Germinal center (tissue), 1 donor: ENCODE measurements at regions not wholly inside any gene's neighbourhood (a gene's known extent, or its start where the extent isn't known, plus 50 kb on each side); places are given as distances from the start of the nearest gene placed in this dataset.

Experiments used
- DNase-seq: peaks from one replicate; pipeline ENCODE4 v3.0.0; 2012; ENCODE audit warnings: mixed read lengths, low spot score

GRCh38 chr3:104750581-104750980 is 616.1 kb upstream of the ALCAM start:
- no peak for DNase-seq

GRCh38 chr3:104755791-104756190 is 610.9 kb upstream of the ALCAM start:
- DNase-seq, result no peak

GRCh38 chr3:104763007-104763406 is 603.7 kb upstream of the ALCAM start:
- no peak for DNase-seq

DNA sequence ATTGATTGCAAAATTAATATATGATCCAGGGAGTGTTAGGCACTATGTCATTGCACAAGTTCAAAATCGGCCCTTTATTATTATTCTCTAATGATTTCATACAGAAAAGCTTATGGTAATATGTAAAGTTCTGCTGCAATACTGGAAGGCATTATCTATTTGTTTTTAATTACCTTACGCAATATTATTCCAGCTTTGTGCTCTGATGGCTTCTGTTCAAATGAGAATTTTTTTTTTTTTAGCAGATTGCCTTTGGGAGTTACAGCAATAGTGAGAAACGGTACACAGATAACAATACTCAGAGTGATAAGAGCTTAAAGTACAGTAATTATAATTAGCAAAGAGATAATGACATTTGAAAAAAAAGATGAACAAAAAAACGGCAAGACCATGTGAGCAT is 602.2 kb upstream of the ALCAM start:
- no peak for DNase-seq

DNA sequence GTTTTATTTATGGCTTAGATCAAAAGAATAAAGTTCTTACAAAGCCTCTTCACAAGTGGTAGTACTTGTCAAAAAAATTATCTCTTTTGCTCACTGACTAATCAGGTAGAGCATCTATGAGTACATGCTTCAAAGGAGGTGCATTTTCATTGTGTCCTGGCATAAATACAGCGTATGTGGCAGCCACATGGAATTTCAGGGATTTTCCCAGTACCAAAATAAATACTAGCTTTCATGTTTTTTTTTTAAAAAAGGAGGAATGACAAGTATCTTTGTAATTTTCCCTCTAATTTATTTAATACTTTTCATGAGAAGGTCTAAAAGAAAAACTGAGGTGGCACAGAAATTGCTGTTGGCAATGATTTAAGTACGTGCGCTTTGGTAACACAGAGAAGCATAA is 597.8 kb upstream of the ALCAM start:
- DNase-seq, result no peak

- DNase-seq, result no peak
Observed at GRCh38 chr3:104779324-104779723, 587.4 kb upstream of the ALCAM start.

- DNase-seq, result no peak
Observed at GRCh38 chr3:104781112-104781511, 585.6 kb upstream of the ALCAM start.

DNA sequence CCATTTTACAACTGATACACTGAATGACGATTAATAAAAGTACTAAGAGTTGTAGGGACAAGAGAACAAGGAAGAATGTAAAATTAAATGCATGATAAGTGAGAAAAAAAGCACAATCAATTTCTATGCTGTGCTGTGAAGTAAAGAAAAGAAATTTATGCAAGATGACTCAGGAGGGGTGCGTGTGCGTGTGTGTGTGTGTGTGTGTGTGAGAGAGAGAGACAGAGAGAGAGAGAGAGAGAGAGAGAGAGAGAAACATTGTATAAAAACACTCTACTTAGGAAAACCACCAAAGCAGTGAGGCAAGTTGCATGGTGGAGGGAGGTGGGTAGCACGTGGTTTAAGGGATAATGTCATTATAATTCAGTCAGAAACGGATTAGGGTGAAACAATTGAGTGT is 580.8 kb upstream of the ALCAM start:
- no peak for DNase-seq

GRCh38 chr3:104787306-104787705 is 579.4 kb upstream of the ALCAM start:
- DNase-seq, result no peak

GRCh38 chr3:104788807-104789206 is 577.9 kb upstream of the ALCAM start:
- DNase-seq, result no peak

- no peak for DNase-seq
Observed at GRCh38 chr3:104791331-104791730, 575.4 kb upstream of the ALCAM start.

- DNase-seq, result no peak
Observed at GRCh38 chr3:104796556-104796955, 570.2 kb upstream of the ALCAM start.

- DNase-seq, result no peak
Observed at GRCh38 chr3:104805042-104805441, 561.7 kb upstream of the ALCAM start.

GRCh38 chr3:104805508-104805907 is 561.2 kb upstream of the ALCAM start:
- no peak for DNase-seq

DNA sequence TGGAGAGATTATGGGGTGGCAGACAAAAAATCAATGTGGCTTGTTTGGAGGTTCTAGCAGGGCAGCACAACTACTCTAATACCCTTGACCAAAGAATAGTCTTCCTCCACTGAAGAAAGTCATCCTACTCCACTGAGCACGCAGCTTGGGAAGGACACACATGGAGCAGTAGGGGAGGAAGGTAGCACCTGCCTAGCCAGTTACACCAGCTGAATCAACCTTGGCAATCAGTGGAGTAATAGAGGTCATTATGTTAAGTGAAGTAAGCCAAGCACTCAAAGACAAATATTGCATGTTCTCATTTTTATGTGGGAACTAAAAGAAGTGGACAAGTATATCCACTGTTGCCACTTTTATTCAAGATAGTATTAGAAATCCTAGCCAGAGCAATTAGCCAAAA is 555.8 kb upstream of the ALCAM start:
- DNase-seq, result no peak

DNA sequence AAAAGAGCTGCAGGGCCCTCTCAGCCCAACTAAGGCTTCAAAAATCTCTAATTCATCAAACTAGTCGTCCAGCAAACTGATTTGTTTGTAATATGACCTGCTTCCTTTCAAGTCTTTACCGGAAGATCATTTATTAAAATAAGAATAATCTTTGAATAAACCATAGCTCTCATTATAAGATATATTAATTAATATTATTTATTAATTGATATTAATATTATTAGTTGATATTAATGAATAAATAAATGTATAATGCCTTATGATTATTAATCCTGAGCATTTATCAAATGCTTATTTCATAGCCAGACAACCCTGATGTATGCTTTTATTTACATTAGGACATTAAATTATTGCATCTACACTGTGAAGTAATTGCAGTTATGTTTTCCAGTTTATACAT is 550.7 kb upstream of the ALCAM start:
- no peak for DNase-seq

- no peak for DNase-seq
Observed at GRCh38 chr3:104816716-104817115, 550.0 kb upstream of the ALCAM start.

GRCh38 chr3:104819333-104819732 is 547.4 kb upstream of the ALCAM start:
- no peak for DNase-seq

GRCh38 chr3:104820959-104821358 is 545.8 kb upstream of the ALCAM start:
- DNase-seq, result no peak

DNA sequence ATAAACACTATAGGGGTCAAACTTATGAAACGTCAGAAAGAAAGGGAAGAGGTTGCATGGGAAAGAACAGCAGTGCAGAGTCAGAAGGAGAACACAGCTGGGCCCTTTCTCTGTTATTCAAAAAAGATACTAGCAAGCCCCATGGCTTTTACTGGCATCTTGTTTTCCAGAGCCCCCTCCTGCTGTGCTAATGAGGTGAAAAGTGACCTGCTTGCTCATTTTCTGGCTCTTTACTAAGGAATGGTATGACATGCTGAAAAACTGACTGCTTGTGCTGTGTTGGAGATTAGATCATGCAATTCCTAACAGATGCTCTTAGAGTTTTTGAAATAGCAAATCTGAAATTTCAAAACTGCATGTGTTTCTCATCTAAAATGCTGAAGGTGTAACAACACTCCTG is 541.6 kb upstream of the ALCAM start:
- DNase-seq, result no peak

DNA sequence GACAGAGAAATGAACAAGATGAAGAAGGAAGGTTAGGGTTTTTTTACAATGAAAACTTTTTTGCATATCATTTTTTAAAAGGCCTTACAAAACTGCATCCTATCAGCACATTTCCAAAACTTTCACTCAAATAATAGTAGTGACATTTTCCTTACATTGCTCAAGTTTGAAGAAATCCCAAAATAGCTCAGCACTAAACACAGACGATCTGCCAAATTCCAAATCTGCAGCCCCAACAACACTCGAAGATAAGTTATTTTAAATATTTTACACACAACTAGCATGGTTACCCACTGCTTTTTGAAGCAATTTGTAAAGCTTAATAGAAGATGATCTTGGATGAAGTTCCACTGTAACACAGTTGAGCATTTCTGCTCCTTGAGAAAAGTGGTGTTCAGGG is 535.6 kb upstream of the ALCAM start:
- DNase-seq, result no peak

GRCh38 chr3:104832530-104832929 is 534.2 kb upstream of the ALCAM start:
- DNase-seq, result no peak

DNA sequence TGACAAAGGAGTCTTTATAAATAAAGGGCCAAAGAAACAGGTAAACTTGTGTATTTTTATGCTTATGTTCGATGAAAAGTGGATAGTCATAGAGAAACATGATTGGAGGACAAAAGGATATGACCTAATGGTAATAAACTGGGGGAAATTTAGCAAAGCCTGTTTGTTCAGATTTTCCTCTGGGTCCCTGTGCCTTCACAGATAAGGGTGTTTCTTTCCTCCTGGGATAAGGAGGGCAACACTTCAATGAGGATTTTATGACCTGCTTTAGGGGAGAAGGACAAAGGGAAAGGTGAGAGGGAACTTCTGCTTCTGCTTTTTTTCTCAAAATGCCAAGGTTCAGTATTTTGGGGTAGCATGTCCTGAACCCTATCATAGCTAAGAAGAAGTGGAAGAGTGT is 531.3 kb upstream of the ALCAM start:
- DNase-seq, result no peak

GRCh38 chr3:104846270-104846669 is 520.4 kb upstream of the ALCAM start:
- DNase-seq, result no peak

- DNase-seq, result no peak
Observed at GRCh38 chr3:104849070-104849469, 517.6 kb upstream of the ALCAM start.
